Endothelial cell of umbilical vein (primary cell): ENCODE measurements at regions not wholly inside any gene's neighbourhood (a gene's known extent, or its start where the extent isn't known, plus 50 kb on each side); places are given as distances from the start of the nearest gene placed in this dataset.

Source experiments
- BruUV-seq: library from RNA; stranded (reverse); fragments of 400-500 nt; replicated peaks from 2 replicates; lab custom pipeline; 2021; lab: Mats Ljungman, UMichigan
- CTCF ChIA-PET: fragments of 300-600, 350-600 bp; sonication (Branson Sonifier 250); formaldehyde crosslinking; loops from one replicate; lab custom pipeline; 2021; ENCODE audit warnings: antibody characterized with exemption, inconsistent platforms; lab: Charles Lee
- POLR2A ChIA-PET: fragments of 300-600, 350-600 bp; sonication (Branson Sonifier 250); formaldehyde crosslinking; loops from one replicate; lab custom pipeline; 2021; ENCODE audit warnings: antibody characterized with exemption, inconsistent platforms; lab: Charles Lee
- DNase-seq: peaks from one replicate; pipeline ENCODE4 v3.0.0-alpha.2; 2011; ENCODE audit warnings: low read depth, low spot score
- FAIRE-seq: peaks from 2 replicates; lab custom pipeline; 2011; peaks lifted over from hg19 to GRCh38; lab: Jason Lieb, UNC
- H2AFZ ChIP-seq: 2 replicates; pipeline ENCODE4 v1.6.0; 2012; ENCODE audit warnings: low read depth, low read length, control low read depth, inconsistent platforms
- H3K27ac ChIP-seq: 2 replicates; pipeline ENCODE4 v1.5.1; 2011; ENCODE audit warnings: low read depth, mild to moderate bottlenecking, control low read depth, low read length, moderate library complexity; ENCODE audit not compliant: insufficient read depth
- H3K27me3 ChIP-seq, 2 experiments: 2 replicates each; pipeline versions ENCODE4 v1.6.0 to v1.6.1; 2011; ENCODE audit warnings: low read length in 2 of 2, mixed read lengths in 1 of 2; ENCODE audit not compliant: control insufficient read depth in 2 of 2, insufficient read depth in 2 of 2
- H3K36me3 ChIP-seq, 2 experiments: 2 replicates in 1 of 2; 3 replicates in 1 of 2; pipeline ENCODE4 v1.5.1; 2011; ENCODE audit warnings: low read length in 2 of 2, mild to moderate bottlenecking in 1 of 2, moderate library complexity in 1 of 2; ENCODE audit not compliant: control insufficient read depth in 2 of 2, insufficient read depth in 2 of 2; ENCODE audit errors: extremely low read depth in 1 of 2
- H3K4me1 ChIP-seq: 3 replicates; pipeline ENCODE4 v1.5.1; 2011; ENCODE audit warnings: mild to moderate bottlenecking, low read length; ENCODE audit not compliant: control insufficient read depth, insufficient read depth; ENCODE audit errors: extremely low read depth
- H3K4me2 ChIP-seq: 2 replicates; pipeline ENCODE4 v1.6.1; 2011; ENCODE audit warnings: low read length, control low read depth, mixed read lengths; ENCODE audit not compliant: insufficient read depth
- H3K4me3 ChIP-seq, 3 experiments: fragments of 200-600 bp in 1 of 3; sonication (generic), shearing (Covaris generic) in 1 of 3; replicated peaks in 1 of 3; 2 replicates each; pipeline ENCODE4 v1.5.1; 2011 to 2016; ENCODE audit warnings: control low read depth in 3 of 3, low read length in 3 of 3, mild to moderate bottlenecking in 2 of 3, inconsistent platforms in 1 of 3, low read depth in 1 of 3, moderate library complexity in 1 of 3; ENCODE audit not compliant: insufficient read depth in 1 of 3
- H3K79me2 ChIP-seq: 2 replicates; pipeline ENCODE4 v1.6.0; 2012; ENCODE audit warnings: low read length, inconsistent platforms; ENCODE audit not compliant: control insufficient read depth, insufficient read depth
- H3K9ac ChIP-seq: replicated peaks from 2 replicates; pipeline ENCODE3; 2011; ENCODE audit warnings: low read length, control low read depth; ENCODE audit not compliant: insufficient read depth; ENCODE audit errors: extremely low read depth
- H3K9me1 ChIP-seq: replicated peaks from 3 replicates; pipeline ENCODE4 v1.6.0; 2011; ENCODE audit warnings: mild to moderate bottlenecking, low read length; ENCODE audit not compliant: control insufficient read depth, insufficient read depth; ENCODE audit errors: extremely low read depth
- H3K9me3 ChIP-seq: replicated peaks from 2 replicates; pipeline ENCODE4 v1.5.1; 2012; ENCODE audit warnings: low read length, inconsistent platforms; ENCODE audit not compliant: control insufficient read depth, insufficient read depth
- H4K20me1 ChIP-seq: replicated peaks from 2 replicates; pipeline ENCODE3; 2011; ENCODE audit warnings: mild to moderate bottlenecking, low read length; ENCODE audit not compliant: control insufficient read depth, insufficient read depth; ENCODE audit errors: extremely low read depth
- EZH2 ChIP-seq: IDR thresholded peaks from 2 replicates; pipeline ENCODE4 v1.6.1; 2012; ENCODE audit warnings: borderline replicate concordance, low read depth, mild to moderate bottlenecking, moderate library complexity, low read length, inconsistent platforms; ENCODE audit not compliant: severe bottlenecking
- FOS ChIP-seq: IDR thresholded peaks from 2 replicates; pipeline ENCODE4 v1.6.1; 2011; ENCODE audit warnings: mild to moderate bottlenecking, low read length, moderate library complexity, borderline replicate concordance; ENCODE audit not compliant: insufficient read depth
- JUN ChIP-seq: IDR thresholded peaks from 2 replicates; pipeline ENCODE4 v1.6.1; 2011; ENCODE audit warnings: borderline replicate concordance, low read depth; ENCODE audit not compliant: insufficient read length, insufficient read depth
- MYC ChIP-seq: IDR thresholded peaks from one replicate; pipeline ENCODE4 v1.6.1; 2011; ENCODE audit warnings: mild to moderate bottlenecking, low read depth, low read length
- POLR2A ChIP-seq: IDR thresholded peaks from 2 replicates; pipeline ENCODE4 v1.6.1; 2012; ENCODE audit warnings: low read depth, mild to moderate bottlenecking, control low read depth, low read length
- POLR2AphosphoS5 ChIP-seq: IDR thresholded peaks from 2 replicates; pipeline ENCODE4 v1.6.1; 2012; ENCODE audit warnings: low read depth, mild to moderate bottlenecking, control low read depth, low read length, moderate library complexity; ENCODE audit not compliant: insufficient read depth
- dilution Hi-C: fragments of 300-500 bp; cut with MboI; formaldehyde crosslinking; loops from one replicate; pipeline ENCODE4 v1.15.0; 2019; ENCODE audit warnings: low sequenced_read_pairs; ENCODE audit not compliant: extremely low pct_ligation_motif_present
- intact Hi-C: fragments of 100-400 bp; cut with micrococcal nuclease; formaldehyde crosslinking; loops from one replicate; pipeline ENCODE4 v1.10.0; 2022
- TF ChIP-seq, protein P1 (sequence below): IDR thresholded peaks from 2 replicates; pipeline ENCODE4 v1.6.1; 2011; ENCODE audit not compliant: insufficient read depth, insufficient read length
- TF ChIP-seq, protein P2 (sequence below), 2 donors: IDR thresholded peaks; 1 replicate in 1 of 2; 2 replicates in 1 of 2; pipeline ENCODE4 v1.5.1; 2011; ENCODE audit warnings: low read length in 2 of 2, mild to moderate bottlenecking in 2 of 2, moderate library complexity in 2 of 2, control low read depth in 1 of 2, inconsistent platforms in 1 of 2, low read depth in 1 of 2; ENCODE audit not compliant: insufficient read depth in 1 of 2; ENCODE audit errors: extremely low read depth in 1 of 2

DNA sequence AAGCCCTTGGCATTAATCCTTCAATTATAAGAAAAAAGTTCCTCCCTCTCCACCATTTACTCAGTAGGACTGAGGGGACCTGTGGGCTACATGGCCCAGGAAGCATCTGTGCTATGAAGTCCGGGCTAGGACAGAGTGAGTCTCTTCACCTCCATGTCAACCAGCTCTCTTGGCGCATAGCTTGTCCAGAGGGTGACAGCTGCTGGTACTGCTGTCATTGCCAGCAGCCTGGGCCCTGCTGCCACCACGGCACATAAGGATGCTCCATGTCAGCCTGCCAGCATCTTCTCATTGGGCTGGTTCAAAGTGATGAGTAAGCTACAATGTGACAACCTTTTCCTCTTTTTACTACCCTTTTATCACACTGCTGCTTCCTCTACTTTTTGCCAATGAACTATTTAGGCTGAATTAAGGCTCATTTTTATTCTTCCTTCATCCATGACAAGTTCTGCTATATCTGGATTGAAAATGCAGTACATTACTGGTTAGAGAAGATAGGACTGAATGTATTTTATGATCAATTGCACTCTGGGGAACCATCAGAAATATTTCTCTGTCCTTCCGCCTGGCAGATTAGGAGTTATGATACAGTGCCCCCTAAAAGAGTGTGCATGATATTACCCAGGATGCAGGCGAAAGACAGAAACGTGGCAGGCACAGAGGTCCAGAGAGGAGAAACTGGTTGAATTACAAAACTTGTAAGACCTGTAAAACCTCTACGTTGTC is 258.9 kb upstream of the TNP1 start:
- peaks cover 7% of the 10 kb centered on the region for H3K4me1 ChIP-seq
- no peaks in the 10 kb centered on the region for H4K20me1 ChIP-seq
- no peaks in the 10 kb centered on the region for H3K79me2 ChIP-seq
- H3K4me2 ChIP-seq = no peak overlapping the region
- no peak overlapping the region for H3K9ac ChIP-seq
- no peak overlapping the region for H2AFZ ChIP-seq
- ChIA-PET POLR2A (no interaction called here), CTCF (no interaction called here)
- FAIRE-seq (no peak), DNase-seq (no peak)
- no peaks in the 10 kb centered on the region for H3K27me3 ChIP-seq
- dilution Hi-C loops (no loop called here), intact Hi-C loops (no loop called here)
- no peaks in the 10 kb centered on the region for H3K9me1 ChIP-seq
- H3K4me3 ChIP-seq = no peak overlapping the region
- BruUV-seq = no TSS peak
- no peaks in the 10 kb centered on the region for H3K9me3 ChIP-seq
- TF ChIP-seq, protein P1, sequence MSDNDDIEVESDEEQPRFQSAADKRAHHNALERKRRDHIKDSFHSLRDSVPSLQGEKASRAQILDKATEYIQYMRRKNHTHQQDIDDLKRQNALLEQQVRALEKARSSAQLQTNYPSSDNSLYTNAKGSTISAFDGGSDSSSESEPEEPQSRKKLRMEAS = no peak
- TF ChIP-seq POLR2AphosphoS5 (no peak), MYC (no peak), FOS (no peak), JUN (no peak), POLR2A (no peak), EZH2 (no peak)
- TF ChIP-seq, protein P2, sequence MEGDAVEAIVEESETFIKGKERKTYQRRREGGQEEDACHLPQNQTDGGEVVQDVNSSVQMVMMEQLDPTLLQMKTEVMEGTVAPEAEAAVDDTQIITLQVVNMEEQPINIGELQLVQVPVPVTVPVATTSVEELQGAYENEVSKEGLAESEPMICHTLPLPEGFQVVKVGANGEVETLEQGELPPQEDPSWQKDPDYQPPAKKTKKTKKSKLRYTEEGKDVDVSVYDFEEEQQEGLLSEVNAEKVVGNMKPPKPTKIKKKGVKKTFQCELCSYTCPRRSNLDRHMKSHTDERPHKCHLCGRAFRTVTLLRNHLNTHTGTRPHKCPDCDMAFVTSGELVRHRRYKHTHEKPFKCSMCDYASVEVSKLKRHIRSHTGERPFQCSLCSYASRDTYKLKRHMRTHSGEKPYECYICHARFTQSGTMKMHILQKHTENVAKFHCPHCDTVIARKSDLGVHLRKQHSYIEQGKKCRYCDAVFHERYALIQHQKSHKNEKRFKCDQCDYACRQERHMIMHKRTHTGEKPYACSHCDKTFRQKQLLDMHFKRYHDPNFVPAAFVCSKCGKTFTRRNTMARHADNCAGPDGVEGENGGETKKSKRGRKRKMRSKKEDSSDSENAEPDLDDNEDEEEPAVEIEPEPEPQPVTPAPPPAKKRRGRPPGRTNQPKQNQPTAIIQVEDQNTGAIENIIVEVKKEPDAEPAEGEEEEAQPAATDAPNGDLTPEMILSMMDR (IDR thresholded peaks at IDR 0.05; ENCODE audit: extremely low read depth in 1 of 2, insufficient read depth in 1 of 2, low read depth in 1 of 2, low read length in 2 of 2) = no peak
- no peak overlapping the region for H3K27ac ChIP-seq
- H3K36me3 ChIP-seq = no peaks in the 10 kb centered on the region
